K562 (cell line): ENCODE measurements at regions not wholly inside any gene's neighbourhood (a gene's known extent, or its start where the extent isn't known, plus 50 kb on each side); places are given as distances from the start of the nearest gene placed in this dataset.

Experiments used
- ATAC-seq: fragments of 200-7000 bp; cut with Tn5 transposase; 3 replicates; pipeline ENCODE4 v1.9.1; 2020; ENCODE audit warnings: moderate library complexity
- BruUV-seq: library from RNA; stranded (reverse); fragments of 400-500 nt; replicated peaks from 2 replicates; lab custom pipeline; 2021; lab: Mats Ljungman, UMichigan
- CTCF ChIA-PET: fragments of 300-600 bp; formaldehyde crosslinking; extraction: SDS; loops from one replicate; lab custom pipeline; 2021; ENCODE audit warnings: low intra/inter-chr PET ratio; lab: Yijun Ruan, JAX
- POLR2A ChIA-PET: fragments of 300-600, 350-650 bp; sonication (Branson Sonifier 250); formaldehyde crosslinking; extraction: SDS; loops from one replicate; lab custom pipeline; 2021; ENCODE audit warnings: antibody characterized with exemption, inconsistent platforms; lab: Yijun Ruan, JAX
- DNase-seq, 4 experiments: peaks; one replicate each; pipeline versions ENCODE4 v3.0.0 to v3.0.0-alpha.2; 2011 to 2018; ENCODE audit warnings: low spot score in 3 of 4, mixed read lengths in 3 of 4; ENCODE audit errors: extremely low read depth in 1 of 4
- FAIRE-seq: peaks from 2 replicates; lab custom pipeline; 2011; peaks lifted over from hg19 to GRCh38; lab: Jason Lieb, UNC
- H2AFZ ChIP-seq: 2 replicates; pipeline ENCODE4 v1.6.0; 2011; ENCODE audit warnings: low read depth, low read length, control low read depth, inconsistent platforms
- H3K27ac ChIP-seq: fragments of 200-600 bp; 3 replicates; pipeline ENCODE4 v1.8.0; 2011; ENCODE audit warnings: low read depth, mild to moderate bottlenecking, control low read depth, inconsistent platforms, low read length, moderate library complexity, mixed read lengths; ENCODE audit errors: extremely low read depth
- H3K27me3 ChIP-seq, 2 experiments: fragments of 300-600 bp in 1 of 2; 2 replicates in 1 of 2; 3 replicates in 1 of 2; pipeline versions ENCODE4 v1.6.0 to v1.8.0; 2011; ENCODE audit warnings: inconsistent platforms in 2 of 2, low read length in 2 of 2, mild to moderate bottlenecking in 1 of 2, mixed read lengths in 1 of 2, moderate library complexity in 1 of 2; ENCODE audit not compliant: control insufficient read depth in 2 of 2, insufficient read depth in 2 of 2
- H3K36me3 ChIP-seq: fragments of 300-600 bp; 3 replicates; pipeline ENCODE4 v1.8.0; 2011; ENCODE audit warnings: mild to moderate bottlenecking, low read length, inconsistent platforms; ENCODE audit not compliant: control insufficient read depth, insufficient read depth
- H3K4me1 ChIP-seq, 2 experiments: fragments of 200-600 bp in 1 of 2; replicated peaks in 1 of 2; 2 replicates in 1 of 2; 3 replicates in 1 of 2; pipeline versions ENCODE4 v1.5.1 to v1.8.0; 2011; ENCODE audit warnings: inconsistent platforms in 2 of 2, low read length in 2 of 2, mild to moderate bottlenecking in 1 of 2, mixed read lengths in 1 of 2, moderate library complexity in 1 of 2; ENCODE audit not compliant: control insufficient read depth in 2 of 2, insufficient read depth in 2 of 2
- H3K4me2 ChIP-seq: 2 replicates; pipeline ENCODE4 v1.6.1; 2011; ENCODE audit warnings: low read length, control low read depth, inconsistent platforms, mixed read lengths; ENCODE audit not compliant: insufficient read depth
- H3K4me3 ChIP-seq: fragments of 200-600 bp; sonication (generic), shearing (Covaris generic); 2 replicates; pipeline ENCODE4 v1.5.1; 2016; ENCODE audit warnings: control low read depth, inconsistent platforms
- H3K79me2 ChIP-seq: fragments of 200-600 bp; 3 replicates; pipeline ENCODE4 v1.8.0; 2011; ENCODE audit warnings: low read length, inconsistent platforms; ENCODE audit not compliant: control insufficient read depth, insufficient read depth
- H3K9ac ChIP-seq, 2 experiments: 2 replicates each; pipeline versions ENCODE4 v1.6.0 to v1.6.1; 2011; ENCODE audit warnings: low read depth in 2 of 2, low read length in 2 of 2, control low read depth in 1 of 2, inconsistent platforms in 1 of 2, mild to moderate bottlenecking in 1 of 2, mixed read lengths in 1 of 2; ENCODE audit not compliant: insufficient read depth in 1 of 2
- H3K9me1 ChIP-seq: one replicate; pipeline ENCODE4 v1.6.0; 2011; ENCODE audit warnings: inconsistent platforms, mild to moderate bottlenecking, low read length, moderate library complexity; ENCODE audit not compliant: control insufficient read depth, insufficient read depth
- H3K9me3 ChIP-seq: replicated peaks from 2 replicates; pipeline ENCODE4 v1.5.1; 2011; ENCODE audit warnings: low read depth, low read length, inconsistent platforms; ENCODE audit not compliant: control insufficient read depth, insufficient read depth
- H4K20me1 ChIP-seq: replicated peaks from 2 replicates; pipeline ENCODE4 v1.6.1; 2011; ENCODE audit warnings: low read length, inconsistent platforms, mixed read lengths; ENCODE audit not compliant: control insufficient read depth, insufficient read depth
- FOXJ3 ChIP-seq: sonication (generic); formaldehyde crosslinking; IDR thresholded peaks from 2 replicates; pipeline ENCODE4 v1.4.0; 2020; ENCODE audit warnings: mild to moderate bottlenecking, missing genetic modification reagents
- FOXM1 ChIP-seq, 2 experiments: fragments of 450-650 bp in 1 of 2; sonication (generic) in 1 of 2; formaldehyde crosslinking in 1 of 2; IDR thresholded peaks; 2 replicates each; pipeline versions ENCODE4 v1.6.1 to v1.9.0; 2017 to 2022; ENCODE audit warnings: low read depth in 2 of 2, mild to moderate bottlenecking in 2 of 2, missing genetic modification reagents in 1 of 2, moderate library complexity in 1 of 2
- HIVEP1 ChIP-seq: fragments of 250-450 bp; sonication (Bioruptor Pico); IDR thresholded peaks from 2 replicates; pipeline ENCODE4 v1.4.0; 2020; ENCODE audit warnings: mild to moderate bottlenecking
- ILF3 ChIP-seq: fragments of 450-650 bp; IDR thresholded peaks from 2 replicates; pipeline ENCODE4 v1.6.1; 2018; ENCODE audit warnings: antibody characterized with exemption, mild to moderate bottlenecking, moderate library complexity, borderline replicate concordance
- JUND ChIP-seq, 2 experiments: IDR thresholded peaks; 2 replicates in 1 of 2; 3 replicates in 1 of 2; pipeline ENCODE4 v1.6.1; 2011; ENCODE audit warnings: borderline replicate concordance in 2 of 2, low read depth in 2 of 2, low read length in 2 of 2, improper control_type of control experiment in 1 of 2, missing biosample characterization in 1 of 2, missing genetic modification characterization in 1 of 2, missing genetic modification reagents in 1 of 2
- MXD1 ChIP-seq: fragments of 250-450 bp; sonication (Bioruptor Pico); IDR thresholded peaks from 2 replicates; pipeline ENCODE4 v1.8.0; 2021; ENCODE audit warnings: borderline replicate concordance, mild to moderate bottlenecking, moderate library complexity; ENCODE audit not compliant: poor library complexity, severe bottlenecking
- NCOA2 ChIP-seq, 2 experiments: fragments of 450-650 bp; IDR thresholded peaks; 2 replicates each; pipeline ENCODE4 v1.6.1; 2018; ENCODE audit warnings: mild to moderate bottlenecking in 2 of 2, moderate library complexity in 1 of 2; ENCODE audit not compliant: partially characterized antibody in 2 of 2
- PTTG1 ChIP-seq: fragments of 450-650 bp; IDR thresholded peaks from 2 replicates; pipeline ENCODE4 v1.6.1; 2016; ENCODE audit warnings: low read depth, mild to moderate bottlenecking, missing genetic modification characterization, missing compliant biosample characterization
- SMAD2 ChIP-seq: fragments of 150-350 bp; IDR thresholded peaks from 2 replicates; pipeline ENCODE4 v1.6.1; 2014; ENCODE audit warnings: low read depth, mild to moderate bottlenecking, low read length
- SNIP1 ChIP-seq: fragments of 450-650 bp; IDR thresholded peaks from 2 replicates; pipeline ENCODE4 v1.7.1; 2017; ENCODE audit warnings: low read depth, mild to moderate bottlenecking
- STAT5B ChIP-seq: fragments of 250-450 bp; sonication (Bioruptor Pico); IDR thresholded peaks from 2 replicates; pipeline ENCODE4 v1.8.0; 2021; ENCODE audit warnings: mild to moderate bottlenecking, inconsistent platforms
- TAF9B ChIP-seq: fragments of 450-650 bp; IDR thresholded peaks from 2 replicates; pipeline ENCODE4 v1.6.1; 2018; ENCODE audit warnings: mild to moderate bottlenecking; ENCODE audit not compliant: partially characterized antibody
- ZBTB9 ChIP-seq: fragments of 450-650 bp; formaldehyde crosslinking; IDR thresholded peaks from 2 replicates; pipeline ENCODE4 v1.4.0; 2020; ENCODE audit warnings: mild to moderate bottlenecking, moderate library complexity
- ZNF3 ChIP-seq: fragments of 250-450 bp; sonication (Bioruptor Pico); IDR thresholded peaks from 2 replicates; pipeline ENCODE4 v1.5.0; 2021; ENCODE audit warnings: mild to moderate bottlenecking, moderate library complexity
- ZNF347 ChIP-seq: fragments of 450-650 bp; formaldehyde crosslinking; IDR thresholded peaks from 2 replicates; pipeline ENCODE4 v1.4.0; 2020; ENCODE audit warnings: low read depth, mild to moderate bottlenecking, moderate library complexity
- in situ Hi-C: fragments of 300-500 bp; cut with MboI; formaldehyde crosslinking; loops from 4 replicates; pipeline ENCODE4 v1.15.0; 2018; ENCODE audit warnings: inconsistent platforms, mixed read lengths
- intact Hi-C: fragments of 100-400 bp; cut with micrococcal nuclease; formaldehyde crosslinking; loops from 2 replicates; pipeline ENCODE4 v1.14.2; 2022

- no peaks in the 10 kb centered on the region for H4K20me1 ChIP-seq
- POLR2A ChIA-PET = no interaction called here
- no peaks in the 10 kb centered on the region for H3K4me1 ChIP-seq
- H3K9me3 ChIP-seq = no peaks in the 10 kb centered on the region
- no peak overlapping the region for H3K4me3 ChIP-seq
- no peak for FAIRE-seq
- H3K9me1 ChIP-seq = no peaks in the 10 kb centered on the region
- no TSS peak for BruUV-seq
- no peaks in the 10 kb centered on the region for H3K79me2 ChIP-seq
- no peaks in the 10 kb centered on the region for H3K27me3 ChIP-seq
- H3K4me2 ChIP-seq = no peak overlapping the region
- ATAC-seq = no peak
- TF ChIP-seq ILF3 = no peak
- TF ChIP-seq NCOA2 (IDR thresholded peaks at IDR 0.05; ENCODE audit: partially characterized antibody in 2 of 2) = no peak
- TF ChIP-seq HIVEP1 (CRISPR knock-in tag) = no peak
- no peak for TF ChIP-seq MXD1 (CRISPR knock-in tag)
- no peak for TF ChIP-seq SMAD2
- TF ChIP-seq FOXM1 (IDR thresholded peaks at IDR 0.05; ENCODE audit: low read depth) = no peak
- no peak for TF ChIP-seq FOXM1 (CRISPR knock-in tag; IDR thresholded peaks at IDR 0.05; ENCODE audit: low read depth)
- no peak for TF ChIP-seq FOXJ3 (CRISPR knock-in tag)
- no peak for TF ChIP-seq JUND (IDR thresholded peaks at IDR 0.05; ENCODE audit: borderline replicate concordance, low read depth, low read length)
- no peak for TF ChIP-seq JUND (tag; IDR thresholded peaks at IDR 0.05; ENCODE audit: borderline replicate concordance, low read depth, low read length)
- no peak for TF ChIP-seq ZNF347 (CRISPR knock-in tag)
- no peak for TF ChIP-seq ZNF3
- no peak for TF ChIP-seq PTTG1 (tag)
- TF ChIP-seq ZBTB9 (CRISPR knock-in tag) = no peak
- no peak for TF ChIP-seq TAF9B
- no peak for TF ChIP-seq STAT5B (CRISPR knock-in tag)
- TF ChIP-seq SNIP1 = no peak
- H2AFZ ChIP-seq = no peak overlapping the region
- CTCF ChIA-PET = no interaction called here
- H3K36me3 ChIP-seq = no peaks in the 10 kb centered on the region
- no peak for DNase-seq
- H3K9ac ChIP-seq = no peak overlapping the region
- intact Hi-C loops (no loop called here), in situ Hi-C loops (no loop called here)
- H3K27ac ChIP-seq = no peak overlapping the region
Measured at GRCh38 chr14:106501898-106502297, 975.5 kb downstream of the TMEM121 start.
